ENCODE measurements at regions not wholly inside any gene's neighbourhood (a gene's known extent, or its start where the extent isn't known, plus 50 kb on each side); places are given as distances from the start of the nearest gene placed in this dataset.
"Not testable (repeated sequence)": the region's sequence is repeated elsewhere in the genome, so short reads cannot be mapped to it uniquely, and the experiment has no call there.

DNA sequence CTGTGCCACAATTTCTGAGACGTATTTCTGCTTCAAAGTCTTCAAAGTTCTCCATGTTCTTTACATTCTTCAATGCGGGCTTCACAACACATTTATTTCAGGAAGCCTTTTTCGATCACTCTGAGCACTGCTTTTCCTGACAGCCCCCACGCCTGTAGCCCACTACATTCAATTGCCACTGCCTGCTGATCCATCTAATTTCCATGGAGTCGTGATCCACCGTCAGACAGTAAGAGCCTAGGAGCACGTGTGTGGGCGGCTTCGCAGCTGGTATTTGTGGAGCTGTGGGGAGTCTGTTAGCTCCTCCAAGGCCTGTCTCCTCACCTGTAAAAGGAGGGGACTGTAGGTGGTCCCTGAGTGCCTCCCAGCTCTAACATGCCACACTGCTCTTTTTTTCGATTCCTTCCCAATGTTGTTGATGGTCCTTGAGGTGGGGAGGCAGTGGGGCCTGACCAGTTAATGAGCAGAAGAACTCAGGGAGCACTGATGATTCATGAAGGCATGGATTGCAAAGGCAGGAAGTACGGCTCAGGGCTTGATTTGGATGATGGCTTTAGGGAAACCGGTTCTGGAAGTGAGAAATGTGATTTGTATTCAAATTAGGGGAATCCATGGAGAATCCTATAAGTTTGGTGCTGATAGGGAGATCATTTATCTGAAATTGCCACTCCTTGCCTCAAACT, 401.1 kb upstream of the PODXL start:
- no peak for DNase-seq

DNA sequence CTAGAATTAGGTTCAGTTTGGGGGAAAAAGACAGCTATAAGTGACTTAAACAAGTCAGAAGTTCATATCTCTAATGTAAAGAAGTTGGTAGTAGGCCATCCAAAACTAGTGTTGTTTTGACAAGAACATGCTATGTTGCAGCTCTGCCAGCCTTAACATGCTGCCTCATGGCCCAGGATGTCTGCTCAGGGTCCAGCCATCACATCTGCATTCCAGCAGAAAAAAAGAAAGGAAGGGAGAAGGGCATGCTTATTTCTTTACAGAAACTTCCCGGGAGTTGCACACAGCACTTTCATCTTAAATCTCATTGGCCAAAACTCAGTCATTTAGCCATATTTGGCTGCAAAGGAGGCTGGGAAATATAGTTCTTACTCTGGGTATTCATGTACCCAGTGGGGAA, 400.4 kb upstream of the PODXL start:
- DNase-seq, result no peak

DNA sequence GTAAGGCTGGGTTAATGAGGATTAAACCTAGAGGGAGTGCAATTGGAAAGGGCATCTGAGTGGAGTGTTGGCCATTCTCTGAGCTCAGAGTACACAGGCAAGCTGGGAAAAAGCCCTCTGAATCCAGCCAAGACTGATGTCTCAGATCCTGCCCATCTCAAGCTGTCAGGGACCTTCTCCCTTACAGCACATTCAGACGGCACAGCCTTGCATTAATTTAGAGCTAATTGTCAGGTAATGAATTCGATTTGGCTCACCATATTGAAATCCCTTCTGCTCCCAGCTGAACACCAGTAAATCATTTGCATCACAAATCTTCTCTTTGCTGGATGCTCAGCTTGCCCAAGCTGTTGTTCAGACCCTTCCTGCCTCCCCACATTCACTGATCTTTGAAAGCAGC, 399.3 kb upstream of the PODXL start:
- no peak for DNase-seq

DNA sequence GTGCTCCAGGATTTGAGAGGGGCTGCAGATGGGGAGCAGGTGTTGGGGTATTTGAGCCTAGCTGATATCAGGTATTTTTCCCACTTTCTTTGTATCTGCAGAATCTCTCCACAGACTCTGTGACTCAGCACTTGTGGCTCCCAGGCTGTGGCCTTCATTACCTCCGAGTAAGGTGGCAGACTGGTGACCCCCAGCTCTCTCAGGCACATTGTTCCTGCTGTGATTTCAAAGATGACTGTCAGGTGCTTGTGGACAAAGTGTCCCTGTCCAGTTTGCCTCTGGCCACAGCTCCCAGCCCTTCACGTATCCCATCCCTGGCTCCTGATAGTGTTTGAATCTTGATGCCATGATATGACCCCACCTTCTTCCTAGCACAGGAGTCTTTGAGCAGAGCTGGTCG, 396.8 kb upstream of the PODXL start:
- no peak for DNase-seq

DNA sequence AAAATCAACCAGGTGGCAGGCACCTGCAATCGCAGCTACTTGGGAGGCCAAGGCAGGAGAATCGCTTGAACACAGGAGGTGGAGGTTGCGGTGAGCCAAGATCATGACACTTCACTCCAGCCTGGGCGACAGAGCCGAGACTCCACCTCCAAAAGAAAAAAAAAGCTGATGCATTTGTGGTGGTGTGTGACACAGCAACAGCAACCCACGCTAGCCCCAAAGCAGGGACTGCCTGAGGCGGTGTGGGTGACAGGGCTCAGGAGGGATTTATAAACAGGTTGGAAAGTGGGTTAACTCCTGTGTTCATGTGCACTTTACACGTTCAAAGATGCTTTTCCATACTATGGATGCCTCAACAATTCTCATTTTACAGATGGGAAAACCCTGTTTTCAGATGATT, 395.9 kb upstream of the PODXL start:
- no peak for DNase-seq

DNA sequence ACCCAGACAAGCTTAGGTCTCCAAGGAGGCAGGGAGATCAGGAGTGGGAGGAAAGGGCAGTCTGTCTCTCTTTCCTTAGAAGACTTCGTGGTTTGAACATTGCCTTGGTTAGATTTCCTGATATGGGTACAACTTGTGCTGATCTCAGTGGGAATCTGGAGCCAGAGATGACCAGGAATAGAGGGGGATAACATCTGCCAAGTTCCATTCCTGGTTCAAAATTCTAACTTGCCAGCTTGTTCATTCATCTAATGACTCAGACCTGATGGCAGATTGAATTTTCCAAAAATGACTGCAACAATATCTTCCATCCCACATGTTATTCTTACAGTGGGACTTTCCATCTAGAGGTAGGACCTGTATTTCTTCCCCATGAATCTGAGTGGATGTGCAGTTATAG, 394.3 kb upstream of the PODXL start:
- no peak for DNase-seq

DNA sequence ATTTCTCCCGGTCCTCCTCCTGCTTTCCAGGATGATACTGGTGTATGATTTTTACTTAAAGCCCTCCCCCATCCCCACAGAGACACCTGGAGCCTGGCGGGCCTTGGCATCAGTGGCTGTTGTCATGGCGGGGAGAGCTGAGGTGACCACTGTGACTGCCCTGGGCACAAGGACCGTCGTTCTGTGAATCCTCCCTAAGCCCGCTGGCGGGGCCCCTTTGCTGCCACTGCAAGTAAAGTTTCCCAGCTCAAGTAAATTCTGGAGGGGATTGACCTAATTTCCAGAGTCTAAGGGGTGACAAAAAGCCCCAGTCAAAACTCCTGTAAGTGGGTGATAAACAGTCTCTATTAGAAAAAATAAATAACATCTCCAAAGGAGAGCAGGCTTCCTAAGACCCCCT, 393.2 kb upstream of the PODXL start:
- DNase-seq, result no peak

DNA sequence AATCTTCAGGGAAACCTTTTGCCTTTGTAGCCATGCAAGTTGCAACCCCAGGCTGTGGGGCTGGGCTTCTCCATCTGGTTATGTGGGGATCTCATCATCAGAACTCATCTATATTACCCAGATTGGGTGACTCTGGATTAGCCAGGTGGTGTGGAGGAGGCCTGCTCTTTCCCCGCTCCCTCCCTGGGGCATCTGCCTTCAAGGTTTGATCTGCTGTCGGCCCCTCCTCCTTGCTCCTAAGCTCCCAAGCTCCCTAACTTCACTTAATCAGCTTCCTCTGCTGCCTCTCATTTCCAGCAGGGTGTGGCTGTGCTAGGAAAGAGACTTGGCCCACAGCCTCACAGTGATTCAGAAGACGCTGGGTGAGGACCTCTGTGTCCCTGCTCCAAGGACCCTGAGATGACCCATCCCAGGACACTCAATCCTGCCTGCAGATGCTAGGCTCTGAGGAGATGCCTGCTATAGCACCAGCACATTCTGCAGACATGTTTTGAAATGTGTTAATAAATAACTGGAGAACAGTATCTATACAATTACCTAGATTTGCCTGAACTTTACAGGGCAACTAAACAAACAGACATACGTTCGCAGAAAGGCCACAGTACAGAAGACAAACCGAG, 392.1 kb upstream of the PODXL start:
- no peak for DNase-seq

DNA sequence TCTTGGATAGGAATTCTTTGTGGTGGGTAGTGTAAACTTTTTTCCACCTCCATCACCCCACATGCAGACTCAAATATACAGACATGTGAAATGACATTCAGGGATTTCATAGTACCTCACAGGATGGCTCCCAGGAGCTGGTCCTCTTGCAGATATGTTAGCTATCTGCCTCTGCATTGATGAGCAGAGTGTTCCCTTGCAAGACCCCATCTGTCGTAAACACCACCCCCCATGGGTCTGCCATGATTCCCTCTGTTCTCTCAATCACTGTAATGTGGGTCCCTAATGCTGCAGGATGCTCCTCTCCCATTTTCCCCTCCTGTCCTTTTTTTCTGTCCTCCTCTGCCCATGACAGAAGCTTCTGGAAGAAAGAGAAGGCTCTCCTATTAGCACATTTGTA, 391.2 kb upstream of the PODXL start:
- no peak for DNase-seq

DNA sequence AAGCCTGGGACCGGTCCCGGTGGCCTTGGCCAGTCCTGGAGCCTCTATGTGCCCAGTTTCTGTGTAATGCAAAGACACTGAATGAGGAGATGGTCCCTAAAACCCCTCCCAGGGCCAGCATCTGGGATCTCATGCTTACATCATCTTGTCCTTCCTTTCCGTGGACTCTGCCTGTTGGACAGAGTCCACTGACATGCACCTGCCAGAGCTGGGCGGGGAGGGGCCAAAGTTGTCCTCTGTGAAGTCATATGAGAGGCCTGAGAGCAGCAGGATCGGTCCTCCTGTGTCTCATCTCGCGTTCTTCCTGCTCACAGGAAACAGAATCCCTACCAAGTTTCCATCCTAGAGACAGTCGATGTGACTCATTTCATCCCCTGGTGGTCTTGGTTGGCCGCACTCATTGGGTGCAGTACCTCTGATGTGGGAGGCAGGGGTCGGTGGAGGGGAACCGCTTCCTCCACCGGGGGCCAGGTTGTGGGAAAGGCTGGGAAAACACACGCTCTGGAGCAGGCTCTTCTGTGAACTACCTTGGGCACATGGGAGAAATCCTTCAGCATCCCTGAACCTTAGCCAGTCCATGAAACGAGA, 389.6 kb upstream of the PODXL start:
- DNase-seq, result no peak

DNA sequence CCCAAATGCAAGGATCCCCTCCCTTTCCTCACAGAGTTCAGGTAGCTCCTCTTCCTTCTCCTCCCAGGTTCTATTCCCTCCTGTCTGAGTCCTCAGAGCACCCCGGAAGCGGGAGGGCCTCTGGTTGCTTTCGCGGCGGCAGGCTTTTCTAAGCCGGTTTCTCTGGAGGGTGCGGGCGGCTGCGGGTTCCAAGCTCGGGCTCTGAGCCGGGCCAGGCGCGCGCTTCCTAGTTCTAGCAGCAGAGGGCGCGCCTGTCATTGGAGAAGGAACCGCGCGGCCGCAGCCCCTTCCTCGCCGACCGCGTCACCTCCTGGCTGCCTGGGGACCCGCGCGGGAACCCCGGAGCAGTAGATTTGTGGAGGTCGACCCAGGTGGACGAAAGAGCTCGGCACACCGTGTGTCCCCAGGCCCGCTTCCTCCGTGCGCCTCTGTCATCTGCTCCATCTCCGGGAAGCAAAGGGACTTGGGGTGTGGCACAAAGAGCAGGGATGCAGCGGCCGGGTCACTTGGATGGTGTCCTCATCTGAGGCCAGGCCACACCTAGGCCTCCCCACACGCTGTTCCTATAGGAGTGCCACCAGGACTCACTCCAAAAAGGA, 389.0 kb upstream of the PODXL start:
- DNase-seq, result peak; percentile 74

DNA sequence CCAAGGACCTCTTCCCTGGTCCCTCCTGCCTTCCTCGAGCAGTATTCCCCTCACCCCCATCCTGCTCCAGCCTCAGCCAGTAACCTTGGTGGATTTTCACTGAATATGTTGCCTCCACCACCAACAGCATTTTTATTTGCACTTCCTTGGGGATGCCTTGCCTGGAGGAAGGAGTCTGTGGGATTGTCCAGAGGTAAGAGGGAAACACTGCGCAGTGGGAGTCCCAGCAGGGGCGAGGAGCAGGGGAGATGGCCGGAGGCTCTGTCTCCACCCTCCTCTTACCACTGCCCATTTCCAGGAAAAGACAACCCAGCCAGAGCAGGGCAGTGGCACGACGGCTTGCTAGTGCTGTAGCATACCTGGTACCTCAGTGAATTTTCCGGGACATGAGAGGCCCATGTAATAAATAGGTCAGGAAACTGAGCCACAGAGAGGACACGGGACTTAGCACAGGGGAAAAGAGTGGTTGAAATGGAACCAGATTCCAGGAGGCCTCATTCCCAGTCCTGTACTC, 388.2 kb upstream of the PODXL start:
- DNase-seq, result no peak

DNA sequence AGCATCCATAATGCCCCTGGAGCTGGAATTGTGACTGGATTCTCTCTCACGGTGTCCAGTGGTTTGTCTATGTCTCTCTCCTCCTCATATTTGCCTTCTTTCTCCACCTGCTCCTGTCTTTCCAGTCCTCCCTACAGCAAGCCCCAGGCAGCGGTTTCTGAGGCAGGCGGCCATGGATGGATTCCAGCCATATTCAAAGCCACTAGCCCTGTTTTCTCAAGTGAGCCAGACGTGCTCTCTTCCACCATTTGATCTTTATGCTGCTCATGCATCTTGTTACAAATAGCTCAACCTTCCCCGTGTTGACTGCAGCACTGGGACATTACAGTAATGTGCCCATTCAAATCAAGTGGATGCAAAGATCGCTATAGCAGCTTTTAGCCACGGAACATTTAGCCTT, 387.2 kb upstream of the PODXL start:
- DNase-seq, result no peak

DNA sequence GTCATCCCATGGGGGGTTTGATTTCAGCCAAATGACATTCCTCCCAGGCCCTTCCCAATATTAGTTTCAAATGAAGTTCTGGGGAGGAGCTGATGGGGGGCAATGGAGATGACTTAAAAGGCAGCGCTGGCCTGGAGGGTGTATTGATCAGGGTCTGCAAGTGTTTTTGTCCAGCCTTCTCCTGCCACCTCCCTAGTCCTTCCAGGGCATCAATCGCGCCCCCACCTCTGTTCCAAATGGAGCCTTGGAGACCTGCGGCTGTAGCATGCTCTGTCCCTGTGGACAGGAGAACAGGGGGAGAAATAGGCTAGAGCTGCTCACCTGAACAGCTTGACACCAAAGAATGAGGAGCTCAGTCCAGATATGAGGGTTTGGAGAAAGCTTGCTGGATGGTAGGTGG, 386.8 kb upstream of the PODXL start:
- no peak for DNase-seq

DNA sequence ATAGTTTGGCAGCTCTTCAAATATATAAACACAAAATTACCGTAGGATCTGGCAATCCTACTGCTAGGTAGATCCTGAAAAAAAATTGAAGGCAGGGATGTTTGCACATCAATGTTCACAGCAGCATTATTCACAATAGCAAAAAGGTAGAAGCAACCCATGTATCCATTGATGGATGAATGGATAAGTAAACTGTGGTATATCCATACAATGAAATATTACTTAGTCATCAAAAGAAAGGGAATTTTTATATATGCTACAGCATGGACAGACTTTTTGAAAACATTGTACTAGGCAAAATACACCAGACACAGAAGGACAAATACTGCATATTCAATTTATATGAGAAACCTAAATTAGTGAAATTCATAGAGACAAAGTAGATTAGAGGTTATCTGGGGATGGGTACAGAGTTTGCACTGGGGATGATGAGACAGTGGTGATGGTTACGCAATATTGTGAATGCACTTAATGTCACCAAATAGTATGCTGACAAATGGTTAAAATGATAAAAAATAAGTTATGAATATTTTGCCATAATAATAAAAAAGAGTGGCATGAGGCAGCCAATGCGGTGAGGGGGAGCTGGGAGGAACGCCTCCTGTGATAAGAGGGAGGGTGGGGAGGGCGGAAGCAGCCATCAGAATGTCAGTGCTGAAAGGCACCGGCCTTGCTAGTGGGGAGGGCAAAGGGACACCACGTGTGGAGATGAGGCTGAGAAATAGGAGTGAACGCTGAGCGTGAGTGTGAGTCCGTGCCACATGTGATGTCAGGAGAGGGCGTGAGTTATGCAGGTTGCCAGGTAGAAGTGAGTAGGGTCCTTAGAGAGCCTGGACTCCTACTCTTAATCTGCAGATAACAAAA, 386.1 kb upstream of the PODXL start:
- DNase-seq, result no peak

DNA sequence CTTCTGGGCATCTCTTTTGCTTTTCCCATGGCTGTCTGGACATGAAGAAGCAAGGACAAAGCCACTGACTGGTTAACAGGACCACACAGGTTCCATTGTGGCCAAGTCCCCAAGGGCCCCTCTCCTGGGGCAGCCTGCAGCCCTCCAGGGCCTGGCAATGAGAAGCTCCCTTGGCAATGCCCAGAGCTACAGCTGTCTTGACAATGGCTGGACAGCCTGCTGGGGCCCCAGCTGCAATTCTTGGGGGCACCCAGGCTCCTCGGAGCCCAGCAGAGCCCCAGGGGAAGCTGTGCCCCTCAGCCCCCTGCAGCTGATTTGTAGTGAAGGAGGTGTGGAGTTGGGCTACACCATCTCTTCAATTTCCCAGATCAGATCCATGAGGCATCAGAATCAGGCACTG, 384.9 kb upstream of the PODXL start:
- DNase-seq, result no peak

DNA sequence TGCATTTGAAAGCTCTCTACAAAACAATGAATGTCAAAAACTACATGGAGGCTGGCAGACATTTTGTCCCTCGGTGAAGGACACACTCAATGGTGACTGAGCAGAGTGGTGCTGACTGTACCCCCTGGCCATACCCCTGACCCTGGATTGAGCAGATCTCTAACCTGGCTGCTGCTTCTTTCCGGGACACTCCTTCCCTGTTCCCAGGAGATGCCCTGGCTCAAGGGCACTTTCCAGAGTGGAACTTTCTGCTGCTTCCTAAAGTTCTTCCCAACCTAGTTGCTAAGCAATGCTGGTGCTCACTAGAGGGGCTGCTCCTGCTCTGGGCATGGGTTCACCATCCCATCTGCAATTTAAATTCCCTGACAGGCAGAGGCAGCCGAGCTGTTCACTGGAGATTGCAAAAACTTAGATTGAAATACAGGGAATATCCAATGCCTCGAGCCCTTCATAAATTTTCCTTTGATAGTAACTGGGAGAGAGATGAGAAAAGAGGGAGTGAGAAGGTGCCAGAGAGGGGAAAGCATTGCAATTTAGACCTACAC, 384.3 kb upstream of the PODXL start:
- DNase-seq, result no peak

DNA sequence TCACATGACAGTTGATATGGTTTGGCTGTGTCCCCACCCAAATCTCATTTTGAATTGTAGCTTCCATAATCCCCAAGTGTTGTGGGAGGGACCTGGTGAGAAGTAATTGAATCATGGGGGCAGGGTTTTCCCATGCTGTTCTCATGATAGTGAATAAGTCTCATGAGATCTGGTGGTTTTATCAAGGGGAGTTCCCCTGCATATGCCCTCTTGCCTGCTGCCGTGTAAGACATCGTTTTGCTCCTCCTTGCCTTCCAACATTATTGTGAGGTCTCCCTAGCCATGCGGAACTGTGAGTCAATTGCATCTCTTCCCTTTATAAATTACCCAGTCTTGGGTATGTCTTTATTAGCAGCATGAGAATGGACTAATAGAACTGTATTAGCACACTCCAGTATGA, 382.4 kb upstream of the PODXL start:
- DNase-seq, result not testable (repeated sequence)

DNA sequence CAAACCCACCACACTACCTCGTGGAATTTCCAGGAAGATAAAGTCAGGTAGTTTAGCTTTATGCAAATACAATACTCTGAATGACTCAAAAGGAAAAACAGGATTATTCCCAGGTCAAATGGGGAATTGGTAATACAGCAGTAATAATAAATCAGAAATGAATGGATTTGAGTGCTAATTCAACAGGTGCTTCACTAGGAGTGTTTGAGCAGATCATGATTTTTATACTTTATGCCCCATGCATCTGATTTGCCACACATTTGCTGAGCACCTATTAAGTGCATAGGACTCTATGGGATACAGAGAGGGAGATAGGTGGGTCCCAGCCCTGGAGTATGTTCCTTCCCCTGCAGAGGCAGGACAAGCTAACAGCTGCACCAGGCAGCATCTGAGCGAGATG, 381.4 kb upstream of the PODXL start:
- DNase-seq, result no peak

DNA sequence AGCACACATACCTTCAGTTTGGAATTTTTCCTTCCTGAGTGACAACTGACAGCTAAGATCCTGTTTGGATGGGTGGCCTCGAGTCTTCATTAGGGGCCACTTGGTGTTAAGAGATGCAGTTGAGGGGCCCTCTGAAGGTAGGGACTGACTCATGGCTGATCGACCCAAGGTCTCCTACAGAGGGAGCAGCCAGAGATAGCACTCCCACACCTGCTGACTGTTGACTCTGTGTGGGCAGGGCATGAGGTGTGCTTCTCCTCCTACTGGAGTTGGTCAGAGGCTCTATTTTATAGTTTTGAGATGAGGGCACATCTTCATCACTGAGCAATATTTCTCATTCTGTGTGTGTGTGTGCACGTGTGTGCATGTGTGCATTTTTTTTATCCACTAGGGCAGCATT, 378.8 kb upstream of the PODXL start:
- no peak for DNase-seq

DNA sequence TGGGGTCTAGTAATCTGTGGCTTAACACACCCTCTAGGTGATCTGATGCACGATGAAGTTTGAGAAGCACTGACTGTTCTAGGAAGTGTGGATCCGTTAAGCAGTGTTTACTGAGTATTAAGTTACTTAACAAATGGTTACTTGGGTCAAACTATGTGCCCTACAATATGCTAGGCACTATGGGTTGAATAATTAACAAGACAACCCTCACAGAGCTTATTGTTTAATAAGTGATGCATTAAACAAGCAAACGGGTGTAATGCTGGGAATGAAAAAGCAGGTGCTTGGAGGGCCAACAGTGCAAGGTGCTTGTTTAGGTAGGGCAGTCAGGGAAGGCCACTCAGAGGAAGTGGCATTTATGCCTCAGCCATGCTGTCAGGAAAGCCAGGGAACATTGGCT, 378.0 kb upstream of the PODXL start:
- no peak for DNase-seq

DNA sequence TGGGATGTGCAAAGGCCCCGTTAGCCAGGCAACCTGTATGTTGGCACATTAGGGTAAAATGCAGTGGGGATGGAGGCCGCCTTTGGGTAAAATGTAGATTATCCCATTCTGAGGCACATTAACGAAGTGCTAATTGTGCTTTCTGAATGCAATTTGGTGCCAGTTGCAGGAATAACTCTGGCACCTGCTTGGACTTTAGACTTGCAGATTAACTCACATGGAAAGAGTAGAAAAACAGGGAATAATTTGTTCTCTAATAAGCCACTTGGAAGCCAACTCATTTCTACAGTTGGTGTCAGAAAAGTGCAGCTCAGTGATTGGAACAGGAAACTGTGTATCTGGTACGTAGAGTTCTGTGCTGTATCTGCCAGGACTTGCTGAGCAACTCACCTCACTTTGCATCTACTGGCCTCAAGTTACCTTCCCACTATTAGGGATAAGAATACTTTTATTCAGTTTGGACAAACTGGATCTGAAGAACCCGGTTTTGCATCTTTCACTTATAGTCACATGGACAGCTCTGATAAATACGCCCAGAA, 377.4 kb upstream of the PODXL start:
- DNase-seq, result no peak

DNA sequence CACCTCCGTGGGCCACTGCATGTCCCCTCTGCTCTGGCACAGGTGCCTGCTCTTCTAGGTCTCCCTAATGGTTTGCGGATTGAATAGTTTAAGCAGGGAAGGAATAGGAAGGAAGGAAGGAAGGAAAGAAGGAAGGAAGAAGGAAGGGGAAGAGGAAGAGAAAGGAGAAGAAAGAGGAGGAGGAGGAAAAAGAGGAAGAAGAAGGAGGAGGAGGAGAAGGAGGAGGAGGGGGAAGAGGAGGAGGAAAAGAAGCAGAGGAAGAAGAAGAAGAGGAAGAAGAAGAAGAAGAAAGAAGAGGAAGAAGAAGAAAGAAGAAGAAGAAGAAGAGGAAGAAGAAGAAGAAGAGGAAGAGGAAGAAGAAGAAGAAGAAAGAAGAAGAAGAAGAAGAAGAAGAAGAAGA, 376.8 kb upstream of the PODXL start:
- DNase-seq, result not testable (repeated sequence)

Measured in RPMI8226 (cell line).